ENCODE measurements at regions not wholly inside any gene's neighbourhood (a gene's known extent, or its start where the extent isn't known, plus 50 kb on each side); places are given as distances from the start of the nearest gene placed in this dataset.

DNA sequence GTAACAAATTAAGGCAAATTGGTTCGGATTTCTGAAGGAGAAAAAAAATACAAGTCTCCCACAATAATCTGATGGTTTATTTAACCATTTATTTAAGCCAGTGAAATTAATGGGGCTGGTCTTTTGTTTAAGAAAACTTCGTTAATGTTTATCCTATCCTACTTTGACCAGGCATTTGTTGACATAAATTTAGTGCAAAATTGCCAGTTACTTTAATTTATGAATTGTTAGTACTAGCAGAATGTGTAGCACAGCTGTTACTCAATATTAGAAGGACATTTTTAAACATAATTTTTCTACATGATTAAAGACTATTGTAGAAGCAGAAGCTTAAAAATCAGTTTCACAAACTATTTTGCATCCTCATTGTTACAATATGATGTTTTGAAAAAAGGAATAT lies 687.6 kb upstream of the PTBP2 start:
- TF ChIP-seq, protein P1, sequence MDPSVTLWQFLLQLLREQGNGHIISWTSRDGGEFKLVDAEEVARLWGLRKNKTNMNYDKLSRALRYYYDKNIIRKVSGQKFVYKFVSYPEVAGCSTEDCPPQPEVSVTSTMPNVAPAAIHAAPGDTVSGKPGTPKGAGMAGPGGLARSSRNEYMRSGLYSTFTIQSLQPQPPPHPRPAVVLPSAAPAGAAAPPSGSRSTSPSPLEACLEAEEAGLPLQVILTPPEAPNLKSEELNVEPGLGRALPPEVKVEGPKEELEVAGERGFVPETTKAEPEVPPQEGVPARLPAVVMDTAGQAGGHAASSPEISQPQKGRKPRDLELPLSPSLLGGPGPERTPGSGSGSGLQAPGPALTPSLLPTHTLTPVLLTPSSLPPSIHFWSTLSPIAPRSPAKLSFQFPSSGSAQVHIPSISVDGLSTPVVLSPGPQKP (CRISPR knock-in tag; IDR thresholded peaks at IDR 0.05), result no peak
- no peak for TF ChIP-seq TEAD1 (CRISPR knock-in tag; IDR thresholded peaks at IDR 0.05)
- TF ChIP-seq, protein P2, sequence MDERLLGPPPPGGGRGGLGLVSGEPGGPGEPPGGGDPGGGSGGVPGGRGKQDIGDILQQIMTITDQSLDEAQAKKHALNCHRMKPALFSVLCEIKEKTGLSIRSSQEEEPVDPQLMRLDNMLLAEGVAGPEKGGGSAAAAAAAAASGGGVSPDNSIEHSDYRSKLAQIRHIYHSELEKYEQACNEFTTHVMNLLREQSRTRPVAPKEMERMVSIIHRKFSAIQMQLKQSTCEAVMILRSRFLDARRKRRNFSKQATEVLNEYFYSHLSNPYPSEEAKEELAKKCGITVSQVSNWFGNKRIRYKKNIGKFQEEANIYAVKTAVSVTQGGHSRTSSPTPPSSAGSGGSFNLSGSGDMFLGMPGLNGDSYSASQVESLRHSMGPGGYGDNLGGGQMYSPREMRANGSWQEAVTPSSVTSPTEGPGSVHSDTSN (CRISPR knock-in tag; IDR thresholded peaks at IDR 0.05; ENCODE audit: low read depth), result no peak
- TF ChIP-seq, protein P2 (tag; conservative IDR thresholded peaks at IDR 0.05; ENCODE audit: low read depth), result no peak
- no peak for TF ChIP-seq RB1 (IDR thresholded peaks at IDR 0.05; ENCODE audit: low read depth)
- TF ChIP-seq MEIS2 (IDR thresholded peaks at IDR 0.05; ENCODE audit: partially characterized antibody), result no peak
- no peak for TF ChIP-seq HCFC1 (IDR thresholded peaks at IDR 0.05; ENCODE audit: low read depth, low read length)
- TF ChIP-seq ETV5 (CRISPR knock-in tag; IDR thresholded peaks at IDR 0.05; ENCODE audit: low read depth), result no peak
- TF ChIP-seq, protein P3, sequence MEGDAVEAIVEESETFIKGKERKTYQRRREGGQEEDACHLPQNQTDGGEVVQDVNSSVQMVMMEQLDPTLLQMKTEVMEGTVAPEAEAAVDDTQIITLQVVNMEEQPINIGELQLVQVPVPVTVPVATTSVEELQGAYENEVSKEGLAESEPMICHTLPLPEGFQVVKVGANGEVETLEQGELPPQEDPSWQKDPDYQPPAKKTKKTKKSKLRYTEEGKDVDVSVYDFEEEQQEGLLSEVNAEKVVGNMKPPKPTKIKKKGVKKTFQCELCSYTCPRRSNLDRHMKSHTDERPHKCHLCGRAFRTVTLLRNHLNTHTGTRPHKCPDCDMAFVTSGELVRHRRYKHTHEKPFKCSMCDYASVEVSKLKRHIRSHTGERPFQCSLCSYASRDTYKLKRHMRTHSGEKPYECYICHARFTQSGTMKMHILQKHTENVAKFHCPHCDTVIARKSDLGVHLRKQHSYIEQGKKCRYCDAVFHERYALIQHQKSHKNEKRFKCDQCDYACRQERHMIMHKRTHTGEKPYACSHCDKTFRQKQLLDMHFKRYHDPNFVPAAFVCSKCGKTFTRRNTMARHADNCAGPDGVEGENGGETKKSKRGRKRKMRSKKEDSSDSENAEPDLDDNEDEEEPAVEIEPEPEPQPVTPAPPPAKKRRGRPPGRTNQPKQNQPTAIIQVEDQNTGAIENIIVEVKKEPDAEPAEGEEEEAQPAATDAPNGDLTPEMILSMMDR (IDR thresholded peaks at IDR 0.05 in 2 of 3, conservative IDR thresholded peaks at IDR 0.05 in 1 of 3; ENCODE audit: insufficient read depth in 2 of 3, low read depth in 1 of 3, low read length in 3 of 3), result no peak
- TF ChIP-seq SIN3A (IDR thresholded peaks at IDR 0.05; ENCODE audit: borderline replicate concordance in 2 of 2, control insufficient read depth in 1 of 2, low read depth in 2 of 2, low read length in 2 of 2), result no peak
- no peak for TF ChIP-seq SP1 (CRISPR knock-in tag; IDR thresholded peaks at IDR 0.05)
- TF ChIP-seq ZNF224 (CRISPR knock-in tag; IDR thresholded peaks at IDR 0.05), result no peak
- TF ChIP-seq TGIF2 (CRISPR knock-in tag; IDR thresholded peaks at IDR 0.05), result no peak
